ENCODE measurements at regions not wholly inside any gene's neighbourhood (a gene's known extent, or its start where the extent isn't known, plus 50 kb on each side); places are given as distances from the start of the nearest gene placed in this dataset.

- TF ChIP-seq ZNF367 (CRISPR knock-in tag; IDR thresholded peaks at IDR 0.05; ENCODE audit: borderline replicate concordance) (no peak), GTF2F1 (IDR thresholded peaks at IDR 0.05; ENCODE audit: low read length) (no peak), ZNF781 (CRISPR knock-in tag; IDR thresholded peaks at IDR 0.05; ENCODE audit: borderline replicate concordance, not compliant biosample characterization) (no peak)
- Histone ChIP-seq H3K9me3 (ENCODE audit: low read length) (no peaks in the 10 kb centered on the region), H3K36me3 (replicated peaks in 1 of 2; ENCODE audit: control insufficient read depth in 1 of 2, insufficient read depth in 2 of 2, low read length in 2 of 2) (no peaks in the 10 kb centered on the region), H3K9ac (ENCODE audit: insufficient read depth, low read depth, low read length) (no peak overlapping the region), H3K4me2 (ENCODE audit: low read depth, low read length) (no peak overlapping the region), H2AFZ (ENCODE audit: low read length) (no peak overlapping the region), H3K79me2 (ENCODE audit: insufficient read depth, low read length) (no peaks in the 10 kb centered on the region), H4K20me1 (ENCODE audit: insufficient read depth, low read length) (no peaks in the 10 kb centered on the region), H3K27me3 (ENCODE audit: control insufficient read depth in 1 of 2, insufficient read depth in 2 of 2, low read length in 2 of 2) (no peaks in the 10 kb centered on the region; a peak in 1 of 5 replicates), H3K4me1 (ENCODE audit: insufficient read depth, low read length) (no peaks in the 10 kb centered on the region), H3K4me3 (replicated peaks in 1 of 3; ENCODE audit: insufficient read depth in 1 of 3, low read depth in 2 of 3, low read length in 3 of 3) (no peak overlapping the region), H3K27ac (ENCODE audit: extremely low read length, insufficient read depth, low read length) (no peak overlapping the region)
- BruUV-seq (replicated peaks), result no TSS peak
- 2% methylated on average over 4 of the region's 4 CpGs for WGBS (ENCODE audit: low lambda C conversion rate)
- ATAC-seq (no peak), DNase-seq (ENCODE audit: low spot score) (no peak), FAIRE-seq (no peak)
- in situ Hi-C loops (cut with HindIII; ENCODE audit: extremely low pct_ligation_motif_present, low pct_unique_long_range_greater_than_20kb), result no loop called here
- intact Hi-C loops (cut with micrococcal nuclease; ENCODE audit: unreplicated experiment), result no loop called here
- CTCF ChIA-PET (ENCODE audit: low intra/inter-chr PET ratio, low total read pairs), result no interaction called here
- POLR2A ChIA-PET, result no interaction called here
Measured at GRCh38 chr11:135008001-135008405, 596.0 kb upstream of the B3GAT1 start.

GRCh38 chr11:135006800-135007199, 594.8 kb upstream of the B3GAT1 start:
- WGBS (ENCODE audit: low lambda C conversion rate), result 13% methylated on average over 3 of the region's 4 CpGs
- Histone ChIP-seq H3K27me3 (ENCODE audit: control insufficient read depth in 1 of 2, insufficient read depth in 2 of 2, low read length in 2 of 2) (no peaks in the 10 kb centered on the region; a peak in 1 of 5 replicates), H3K4me3 (replicated peaks in 1 of 3; ENCODE audit: insufficient read depth in 1 of 3, low read depth in 2 of 3, low read length in 3 of 3) (no peak overlapping the region), H3K4me1 (ENCODE audit: insufficient read depth, low read length) (no peaks in the 10 kb centered on the region), H3K9me3 (ENCODE audit: low read length) (no peaks in the 10 kb centered on the region), H3K79me2 (ENCODE audit: insufficient read depth, low read length) (no peaks in the 10 kb centered on the region), H3K4me2 (ENCODE audit: low read depth, low read length) (no peak overlapping the region), H2AFZ (ENCODE audit: low read length) (no peak overlapping the region), H3K9ac (ENCODE audit: insufficient read depth, low read depth, low read length) (no peak overlapping the region), H3K27ac (ENCODE audit: extremely low read length, insufficient read depth, low read length) (no peak overlapping the region), H4K20me1 (ENCODE audit: insufficient read depth, low read length) (no peaks in the 10 kb centered on the region), H3K36me3 (replicated peaks in 1 of 2; ENCODE audit: control insufficient read depth in 1 of 2, insufficient read depth in 2 of 2, low read length in 2 of 2) (no peaks in the 10 kb centered on the region)
- intact Hi-C loops (cut with micrococcal nuclease; ENCODE audit: unreplicated experiment), result no loop called here
- ChIA-PET CTCF (ENCODE audit: low intra/inter-chr PET ratio, low total read pairs) (no interaction called here), POLR2A (no interaction called here)
- TF ChIP-seq IRX3 (CRISPR knock-in tag; IDR thresholded peaks at IDR 0.05; ENCODE audit: borderline replicate concordance, low read depth) (no peak), ZNF34 (CRISPR knock-in tag; IDR thresholded peaks at IDR 0.05; ENCODE audit: borderline replicate concordance) (no peak), ZFAT (CRISPR knock-in tag; conservative IDR thresholded peaks at IDR 0.05) (no peak), DDIT3 (CRISPR knock-in tag; IDR thresholded peaks at IDR 0.05) (no peak), SCMH1 (CRISPR knock-in tag; IDR thresholded peaks at IDR 0.05; ENCODE audit: borderline replicate concordance) (no peak), SAFB2 (CRISPR knock-in tag; IDR thresholded peaks at IDR 0.05; ENCODE audit: borderline replicate concordance, low read depth) (no peak)
- ATAC-seq (no peak), DNase-seq (ENCODE audit: low spot score) (no peak), FAIRE-seq (no peak)
- in situ Hi-C loops (cut with HindIII; ENCODE audit: extremely low pct_ligation_motif_present, low pct_unique_long_range_greater_than_20kb), result no loop called here
- BruUV-seq (replicated peaks), result no TSS peak
